PC-9 (cell line): ENCODE measurements at regions not wholly inside any gene's neighbourhood (a gene's known extent, or its start where the extent isn't known, plus 50 kb on each side); places are given as distances from the start of the nearest gene placed in this dataset.

Source experiments
- BruUV-seq: library from RNA; stranded (reverse); fragments of 400-500 nt; replicated peaks from 2 replicates; lab custom pipeline; 2021; lab: Mats Ljungman, UMichigan
- CTCF ChIA-PET: fragments of 300-600 bp; sonication (Branson Sonifier 250); formaldehyde crosslinking; loops from one replicate; lab custom pipeline; 2022; ENCODE audit warnings: antibody characterized with exemption; lab: Charles Lee
- POLR2A ChIA-PET: fragments of 300-600 bp; sonication (Branson Sonifier 250); formaldehyde crosslinking; loops from one replicate; lab custom pipeline; 2022; ENCODE audit warnings: antibody characterized with exemption; ENCODE audit not compliant: unreplicated experiment; lab: Charles Lee
- DNase-seq, 2 experiments: peaks; one replicate each; pipeline versions ENCODE4 v3.0.0 to v3.0.0-alpha.2; 2015 to 2022; ENCODE audit warnings: mixed read lengths in 1 of 2
- H2AFZ ChIP-seq: fragments of 200-600 bp; sonication (generic); 2 replicates; pipeline ENCODE4 v1.8.1; 2017; ENCODE audit warnings: antibody characterized with exemption
- H3F3A ChIP-seq: fragments of 200-600 bp; sonication (generic); 2 replicates; pipeline ENCODE4 v1.8.1; 2017; ENCODE audit warnings: antibody characterized with exemption, mild to moderate bottlenecking, low read depth; ENCODE audit not compliant: insufficient read depth
- H3K27ac ChIP-seq: fragments of 200-600 bp; sonication (generic); 2 replicates; pipeline ENCODE4 v1.6.1; 2016; ENCODE audit warnings: mixed run types
- H3K27me3 ChIP-seq: fragments of 200-600 bp; sonication (generic); 2 replicates; pipeline ENCODE4 v1.6.1; 2016; ENCODE audit warnings: low read depth, mixed run types; ENCODE audit not compliant: insufficient read depth
- H3K36me3 ChIP-seq: fragments of 200-600 bp; sonication (generic); 2 replicates; pipeline ENCODE4 v1.6.1; 2016; ENCODE audit warnings: low read depth, mixed run types
- H3K4me1 ChIP-seq: fragments of 200-600 bp; sonication (generic); replicated peaks from 2 replicates; pipeline ENCODE4 v1.6.1; 2016; ENCODE audit warnings: mixed run types; ENCODE audit not compliant: insufficient read depth
- H3K4me2 ChIP-seq: fragments of 200-600 bp; sonication (generic); 2 replicates; pipeline ENCODE4 v1.6.1; 2017; ENCODE audit warnings: mixed run types
- H3K4me3 ChIP-seq: fragments of 200-600 bp; sonication (generic); 2 replicates; pipeline ENCODE4 v1.6.1; 2016; ENCODE audit warnings: mixed run types
- H3K79me2 ChIP-seq: fragments of 200-600 bp; sonication (generic); 2 replicates; pipeline ENCODE4 v1.6.1; 2017; ENCODE audit warnings: low read depth, mixed run types
- H3K9me2 ChIP-seq: fragments of 200-600 bp; sonication (generic); 2 replicates; pipeline ENCODE4 v1.8.1; 2017; ENCODE audit warnings: mild to moderate bottlenecking; ENCODE audit not compliant: insufficient read depth
- H3K9me3 ChIP-seq: fragments of 200-600 bp; sonication (generic); 2 replicates; pipeline ENCODE4 v1.8.1; 2016; ENCODE audit warnings: low read depth; ENCODE audit not compliant: insufficient read depth
- H4K20me1 ChIP-seq: fragments of 200-600 bp; sonication (generic); 2 replicates; pipeline ENCODE4 v1.8.1; 2017; ENCODE audit not compliant: insufficient read depth
- EZH2 ChIP-seq: fragments of 200-600 bp; sonication (generic); IDR thresholded peaks from 2 replicates; pipeline ENCODE4 v1.8.0; 2017; ENCODE audit warnings: antibody characterized with exemption, low read depth
- intact Hi-C: fragments of 100-400 bp; cut with micrococcal nuclease; formaldehyde crosslinking; loops from one replicate; pipeline ENCODE4 v1.10.0; 2022; ENCODE audit not compliant: unreplicated experiment
- TF ChIP-seq, protein P1 (sequence below): fragments of 200-600 bp; sonication (generic); conservative IDR thresholded peaks from 2 replicates; pipeline ENCODE4 v1.6.1; 2017; ENCODE audit warnings: mixed run types, antibody characterized with exemption, mild to moderate bottlenecking, moderate library complexity

DNA sequence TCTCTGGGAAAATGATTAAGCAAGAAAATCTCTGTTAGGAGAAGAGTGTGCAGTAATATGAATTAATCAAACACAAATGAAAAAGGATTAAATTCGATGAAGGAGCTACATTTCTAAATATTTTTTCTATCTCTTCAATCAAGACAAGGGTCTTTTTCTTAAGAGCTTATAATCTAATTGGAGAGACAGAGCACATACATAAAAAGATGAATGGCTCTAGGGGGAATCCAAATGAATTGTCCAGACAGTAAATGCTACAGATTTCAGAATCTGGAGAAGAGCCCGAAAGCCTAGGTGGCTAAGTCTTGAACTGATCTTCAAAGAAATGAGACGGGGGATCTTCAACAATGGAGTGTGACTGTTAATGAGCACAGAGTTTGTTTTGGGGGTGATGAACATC lies 723.6 kb downstream of the UTRN start:
- Histone ChIP-seq H3K36me3 (no peaks in the 10 kb centered on the region), H3K79me2 (no peaks in the 10 kb centered on the region), H3K27ac (no peak overlapping the region), H3K9me2 (no peaks in the 10 kb centered on the region), H4K20me1 (no peaks in the 10 kb centered on the region), H3K9me3 (no peaks in the 10 kb centered on the region), H3K4me2 (no peak overlapping the region), H3F3A (no peaks in the 10 kb centered on the region), H3K4me1 (no peaks in the 10 kb centered on the region), H2AFZ (no peak overlapping the region), H3K27me3 (no peaks in the 10 kb centered on the region), H3K4me3 (no peak overlapping the region)
- no peak for DNase-seq
- ChIA-PET POLR2A (no interaction called here), CTCF (no interaction called here)
- intact Hi-C loops = no loop called here
- no TSS peak for BruUV-seq
- TF ChIP-seq, protein P1, sequence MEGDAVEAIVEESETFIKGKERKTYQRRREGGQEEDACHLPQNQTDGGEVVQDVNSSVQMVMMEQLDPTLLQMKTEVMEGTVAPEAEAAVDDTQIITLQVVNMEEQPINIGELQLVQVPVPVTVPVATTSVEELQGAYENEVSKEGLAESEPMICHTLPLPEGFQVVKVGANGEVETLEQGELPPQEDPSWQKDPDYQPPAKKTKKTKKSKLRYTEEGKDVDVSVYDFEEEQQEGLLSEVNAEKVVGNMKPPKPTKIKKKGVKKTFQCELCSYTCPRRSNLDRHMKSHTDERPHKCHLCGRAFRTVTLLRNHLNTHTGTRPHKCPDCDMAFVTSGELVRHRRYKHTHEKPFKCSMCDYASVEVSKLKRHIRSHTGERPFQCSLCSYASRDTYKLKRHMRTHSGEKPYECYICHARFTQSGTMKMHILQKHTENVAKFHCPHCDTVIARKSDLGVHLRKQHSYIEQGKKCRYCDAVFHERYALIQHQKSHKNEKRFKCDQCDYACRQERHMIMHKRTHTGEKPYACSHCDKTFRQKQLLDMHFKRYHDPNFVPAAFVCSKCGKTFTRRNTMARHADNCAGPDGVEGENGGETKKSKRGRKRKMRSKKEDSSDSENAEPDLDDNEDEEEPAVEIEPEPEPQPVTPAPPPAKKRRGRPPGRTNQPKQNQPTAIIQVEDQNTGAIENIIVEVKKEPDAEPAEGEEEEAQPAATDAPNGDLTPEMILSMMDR = no peak
- TF ChIP-seq EZH2 = no peak

DNA sequence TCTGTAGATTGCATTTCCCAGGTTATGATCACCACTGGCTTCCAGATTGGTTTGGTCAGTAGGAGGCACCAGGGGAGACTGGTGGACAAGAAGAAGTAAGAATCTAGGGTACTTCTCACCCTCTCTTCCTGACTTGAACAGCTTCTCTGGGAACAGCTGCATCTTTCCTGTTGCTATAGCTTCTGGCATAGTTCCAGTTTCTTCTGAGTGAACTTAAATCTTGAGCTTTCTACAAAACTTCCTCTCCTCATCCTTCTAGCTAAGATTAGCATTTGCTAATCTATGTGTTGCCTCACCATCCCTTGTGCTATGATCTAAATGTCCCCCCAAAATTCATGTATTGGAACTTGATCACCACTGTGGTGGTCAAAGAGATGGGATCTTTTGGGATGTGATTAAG lies 724.6 kb downstream of the UTRN start:
- Histone ChIP-seq H3K36me3 (no peaks in the 10 kb centered on the region), H3K9me2 (no peaks in the 10 kb centered on the region), H3K4me2 (no peak overlapping the region), H3K79me2 (no peaks in the 10 kb centered on the region), H3K4me3 (no peak overlapping the region), H3K27ac (no peak overlapping the region), H4K20me1 (no peaks in the 10 kb centered on the region), H3K4me1 (no peaks in the 10 kb centered on the region), H3K27me3 (no peaks in the 10 kb centered on the region), H3K9me3 (no peaks in the 10 kb centered on the region), H3F3A (no peaks in the 10 kb centered on the region), H2AFZ (no peak overlapping the region)
- intact Hi-C loops = no loop called here
- ChIA-PET POLR2A (no interaction called here), CTCF (no interaction called here)
- no TSS peak for BruUV-seq
- no peak for TF ChIP-seq EZH2
- TF ChIP-seq, protein P1 = no peak
- no peak for DNase-seq

DNA sequence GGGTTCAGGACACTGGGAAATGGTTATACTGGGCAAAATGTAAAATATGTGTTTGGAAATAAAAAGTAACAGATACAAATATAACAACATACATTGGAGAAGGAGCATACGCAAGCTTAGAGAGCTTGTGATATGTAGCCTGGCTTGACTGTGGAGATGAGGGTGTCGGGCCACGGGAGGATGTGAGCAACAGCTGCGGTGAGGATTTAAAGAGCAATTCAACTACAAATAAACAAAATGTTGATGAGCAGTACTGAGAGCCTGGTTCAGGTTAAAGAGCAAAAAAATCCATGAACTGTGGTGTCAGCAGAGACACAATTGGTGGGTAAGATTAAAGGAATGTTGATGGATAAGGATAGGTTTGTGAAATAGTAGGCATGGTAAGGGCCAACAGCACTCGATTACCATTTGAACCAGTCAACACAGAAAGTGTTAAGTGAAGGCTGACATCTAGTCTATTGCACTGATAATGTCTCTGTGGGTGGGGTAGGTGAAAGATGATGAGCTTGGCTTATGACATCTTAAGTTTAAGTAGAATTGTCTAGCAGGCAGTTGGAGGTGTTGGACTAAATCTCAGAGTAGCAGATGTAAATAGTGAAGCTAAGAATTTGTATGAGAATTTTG lies 723.2 kb downstream of the EPM2A start:
- Histone ChIP-seq H3K79me2 (no peaks in the 10 kb centered on the region), H3K4me3 (no peak overlapping the region), H3K36me3 (no peaks in the 10 kb centered on the region), H3F3A (peaks cover 5% of the 10 kb centered on the region; the same call in 1 of the 2 replicates), H3K4me1 (peaks cover 15% of the 10 kb centered on the region), H3K9me2 (no peaks in the 10 kb centered on the region), H3K9me3 (no peaks in the 10 kb centered on the region), H4K20me1 (no peaks in the 10 kb centered on the region), H3K27ac (no peak overlapping the region), H2AFZ (no peak overlapping the region), H3K27me3 (no peaks in the 10 kb centered on the region), H3K4me2 (no peak overlapping the region)
- intact Hi-C loops = no loop called here
- TF ChIP-seq, protein P1 = no peak
- TF ChIP-seq EZH2 = no peak
- CTCF ChIA-PET = no interaction called here
- no peak for DNase-seq
- POLR2A ChIA-PET = no interaction called here
- BruUV-seq = no TSS peak
